ENCODE measurements at regions not wholly inside any gene's neighbourhood (a gene's known extent, or its start where the extent isn't known, plus 50 kb on each side); places are given as distances from the start of the nearest gene placed in this dataset.

DNA sequence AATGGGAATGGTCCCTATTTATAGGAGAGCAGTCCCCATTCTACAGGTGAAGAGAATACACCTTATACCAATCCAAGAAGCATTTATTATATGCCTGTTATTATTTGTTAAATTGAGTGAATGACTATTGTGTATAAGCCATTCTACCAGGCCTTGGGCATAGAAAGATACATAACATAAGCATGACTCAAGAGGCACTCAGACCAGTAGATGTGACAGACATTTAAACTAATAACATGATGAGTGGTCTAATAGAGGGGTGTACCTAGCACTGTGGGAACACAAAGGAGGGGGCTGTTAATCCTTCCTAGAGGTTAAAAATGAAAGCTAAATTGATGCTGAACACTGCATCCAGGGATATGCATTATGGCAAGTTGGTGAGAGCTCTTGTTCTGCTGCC is 145.0 kb upstream of the TNC start:
- TF ChIP-seq, protein P1, sequence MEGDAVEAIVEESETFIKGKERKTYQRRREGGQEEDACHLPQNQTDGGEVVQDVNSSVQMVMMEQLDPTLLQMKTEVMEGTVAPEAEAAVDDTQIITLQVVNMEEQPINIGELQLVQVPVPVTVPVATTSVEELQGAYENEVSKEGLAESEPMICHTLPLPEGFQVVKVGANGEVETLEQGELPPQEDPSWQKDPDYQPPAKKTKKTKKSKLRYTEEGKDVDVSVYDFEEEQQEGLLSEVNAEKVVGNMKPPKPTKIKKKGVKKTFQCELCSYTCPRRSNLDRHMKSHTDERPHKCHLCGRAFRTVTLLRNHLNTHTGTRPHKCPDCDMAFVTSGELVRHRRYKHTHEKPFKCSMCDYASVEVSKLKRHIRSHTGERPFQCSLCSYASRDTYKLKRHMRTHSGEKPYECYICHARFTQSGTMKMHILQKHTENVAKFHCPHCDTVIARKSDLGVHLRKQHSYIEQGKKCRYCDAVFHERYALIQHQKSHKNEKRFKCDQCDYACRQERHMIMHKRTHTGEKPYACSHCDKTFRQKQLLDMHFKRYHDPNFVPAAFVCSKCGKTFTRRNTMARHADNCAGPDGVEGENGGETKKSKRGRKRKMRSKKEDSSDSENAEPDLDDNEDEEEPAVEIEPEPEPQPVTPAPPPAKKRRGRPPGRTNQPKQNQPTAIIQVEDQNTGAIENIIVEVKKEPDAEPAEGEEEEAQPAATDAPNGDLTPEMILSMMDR (IDR thresholded peaks at IDR 0.05), result no peak
- TF ChIP-seq POLR2A (IDR thresholded peaks at IDR 0.05) (no peak), POLR2AphosphoS5 (IDR thresholded peaks at IDR 0.05) (no peak)

Measured in prostate gland (tissue), 2 donors.